IMR-90 (cell line): ENCODE measurements at regions not wholly inside any gene's neighbourhood (a gene's known extent, or its start where the extent isn't known, plus 50 kb on each side); places are given as distances from the start of the nearest gene placed in this dataset.

Experiments
- ATAC-seq: fragments of 200-7000 bp; cut with Tn5 transposase; 2 replicates; pipeline ENCODE4 v1.9.1; 2020; ENCODE audit warnings: low read depth, mild to moderate bottlenecking, moderate library complexity
- BruUV-seq: library from RNA; stranded (reverse); fragments of 400-500 nt; replicated peaks from 2 replicates; lab custom pipeline; 2021; lab: Mats Ljungman, UMichigan
- CTCF ChIA-PET: fragments of 300-600 bp; formaldehyde crosslinking; extraction: SDS; loops from one replicate; lab custom pipeline; 2021; ENCODE audit warnings: antibody characterized with exemption; lab: Yijun Ruan, JAX
- POLR2A ChIA-PET: fragments of 300-600 bp; sonication (Branson Sonifier 250); formaldehyde crosslinking; loops from one replicate; lab custom pipeline; 2022; ENCODE audit warnings: antibody characterized with exemption; ENCODE audit not compliant: unreplicated experiment; lab: Charles Lee
- DNase-seq: peaks from one replicate; pipeline ENCODE4 v3.0.0; 2013
- H2AFZ ChIP-seq: replicated peaks from 2 replicates; pipeline ENCODE3; 2013; ENCODE audit warnings: low read length, mild to moderate bottlenecking; ENCODE audit not compliant: poor library complexity
- H2AK5ac ChIP-seq: 2 replicates; pipeline ENCODE4 v1.6.1; 2013; ENCODE audit warnings: low read depth, low read length, inconsistent platforms
- H2AK9ac ChIP-seq: replicated peaks from 2 replicates; pipeline ENCODE3; 2013; ENCODE audit warnings: mild to moderate bottlenecking, low read depth, low read length, moderate library complexity; ENCODE audit not compliant: poor library complexity
- H2BK120ac ChIP-seq: 2 replicates; pipeline ENCODE4 v1.6.1; 2013; ENCODE audit warnings: low read depth, low read length, inconsistent platforms
- H2BK15ac ChIP-seq: 3 replicates; pipeline ENCODE4 v1.6.1; 2013; ENCODE audit warnings: low read depth, low read length, inconsistent platforms
- H2BK20ac ChIP-seq: 2 replicates; pipeline ENCODE4 v1.6.1; 2013; ENCODE audit warnings: low read depth, mild to moderate bottlenecking, inconsistent platforms, low read length, moderate library complexity
- H2BK5ac ChIP-seq: 2 replicates; pipeline ENCODE4 v1.6.1; 2013; ENCODE audit warnings: mild to moderate bottlenecking, low read depth, low read length, inconsistent platforms; ENCODE audit not compliant: poor library complexity, severe bottlenecking
- H3K14ac ChIP-seq: replicated peaks from 2 replicates; pipeline ENCODE4 v1.6.1; 2013; ENCODE audit warnings: low read depth, low read length, inconsistent platforms
- H3K18ac ChIP-seq: 2 replicates; pipeline ENCODE4 v1.6.1; 2013; ENCODE audit warnings: low read depth, low read length, control low read depth
- H3K23ac ChIP-seq: 2 replicates; pipeline ENCODE4 v1.6.1; 2013; ENCODE audit warnings: low read depth, low read length, inconsistent platforms
- H3K27ac ChIP-seq: 2 replicates; pipeline ENCODE4 v1.5.1; 2013; ENCODE audit warnings: mild to moderate bottlenecking, control low read depth, low read length; ENCODE audit not compliant: insufficient read depth
- H3K27me3 ChIP-seq: 2 replicates; pipeline ENCODE4 v1.6.1; 2013; ENCODE audit warnings: low read length; ENCODE audit not compliant: control insufficient read depth, insufficient read depth
- H3K36me3 ChIP-seq: 2 replicates; pipeline ENCODE4 v1.6.1; 2013; ENCODE audit warnings: low read length, mixed read lengths; ENCODE audit not compliant: control insufficient read depth, insufficient read depth
- H3K4ac ChIP-seq: 2 replicates; pipeline ENCODE4 v1.6.1; 2013; ENCODE audit warnings: low read depth, low read length, inconsistent platforms
- H3K4me1 ChIP-seq: 2 replicates; pipeline ENCODE4 v1.6.1; 2013; ENCODE audit warnings: low read length, mixed read lengths; ENCODE audit not compliant: control insufficient read depth, insufficient read depth
- H3K4me2 ChIP-seq: 2 replicates; pipeline ENCODE4 v1.6.1; 2013; ENCODE audit warnings: low read depth, mild to moderate bottlenecking, control low read depth, low read length, moderate library complexity
- H3K4me3 ChIP-seq: 2 replicates; pipeline ENCODE4 v1.5.1; 2013; ENCODE audit warnings: low read depth, mild to moderate bottlenecking, control low read depth, low read length, moderate library complexity; ENCODE audit not compliant: insufficient read depth
- H3K56ac ChIP-seq: 2 replicates; pipeline ENCODE4 v1.6.1; 2013; ENCODE audit warnings: low read length, inconsistent platforms; ENCODE audit not compliant: insufficient read depth; ENCODE audit errors: extremely low read depth
- H3K79me1 ChIP-seq, 2 experiments: 2 replicates each; pipeline ENCODE4 v1.6.1; 2013; ENCODE audit warnings: low read length in 2 of 2, inconsistent platforms in 1 of 2, low read depth in 1 of 2
- H3K9ac ChIP-seq: 2 replicates; pipeline ENCODE4 v1.6.1; 2013; ENCODE audit warnings: low read depth, low read length, control low read depth
- H3K9me1 ChIP-seq: 2 replicates; pipeline ENCODE4 v1.6.1; 2013; ENCODE audit warnings: low read length, inconsistent platforms; ENCODE audit not compliant: insufficient read depth
- H3K9me3 ChIP-seq: 2 replicates; pipeline ENCODE4 v1.6.1; 2013; ENCODE audit warnings: low read length; ENCODE audit not compliant: control insufficient read depth, insufficient read depth
- H4K20me1 ChIP-seq: 2 replicates; pipeline ENCODE4 v1.6.1; 2013; ENCODE audit warnings: low read length, inconsistent platforms; ENCODE audit not compliant: insufficient read depth
- H4K5ac ChIP-seq: 2 replicates; pipeline ENCODE4 v1.6.1; 2013; ENCODE audit warnings: mild to moderate bottlenecking, low read depth, low read length, control low read depth
- H4K8ac ChIP-seq, 2 experiments: 2 replicates each; pipeline ENCODE4 v1.6.1; 2013; ENCODE audit warnings: low read depth in 2 of 2, low read length in 2 of 2, control low read depth in 1 of 2, inconsistent platforms in 1 of 2
- H4K91ac ChIP-seq: 2 replicates; pipeline ENCODE4 v1.6.1; 2013; ENCODE audit warnings: low read depth, low read length, inconsistent platforms; ENCODE audit not compliant: insufficient read depth
- CHD1 ChIP-seq: IDR thresholded peaks from 2 replicates; pipeline ENCODE4 v1.6.1; 2012; ENCODE audit warnings: low read depth, low read length, improper control_type of control experiment
- MAFK ChIP-seq: IDR thresholded peaks from 2 replicates; pipeline ENCODE4 v1.6.1; 2012; ENCODE audit warnings: low read depth, low read length, improper control_type of control experiment
- RFX5 ChIP-seq: IDR thresholded peaks from 2 replicates; pipeline ENCODE4 v1.8.0; 2012; ENCODE audit warnings: low read depth, mild to moderate bottlenecking, low read length, moderate library complexity
- WGBS, 2 experiments: methylation state at CpG; one replicate each; pipeline versions ENCODE4 v1.1.5 to v1.1.7; 2013; ENCODE audit warnings: missing lambda C conversion rate in 2 of 2; ENCODE audit not compliant: insufficient read length in 1 of 2; ENCODE audit errors: extremely low coverage in 2 of 2; 5-methylcytosine and 5-hydroxymethylcytosine counted together
- dilution Hi-C: fragments of 300-500 bp; cut with HindIII; formaldehyde crosslinking; loops from one replicate; pipeline ENCODE4 v1.14.3; 2018; ENCODE audit warnings: low sequenced_read_pairs; ENCODE audit not compliant: unreplicated experiment
- in situ Hi-C: fragments of 300-500 bp; cut with MboI; formaldehyde crosslinking; loops from 3 replicates; pipeline ENCODE4 v1.14.3; 2019; ENCODE audit warnings: low sequenced_read_pairs, inconsistent platforms, mixed read lengths
- intact Hi-C: fragments of 100-400 bp; cut with micrococcal nuclease; formaldehyde crosslinking; loops from 2 replicates; pipeline ENCODE4 v1.10.0; 2022

- in situ Hi-C loops (no loop called here), dilution Hi-C loops (no loop called here), intact Hi-C loops (no loop called here)
- Histone ChIP-seq H4K8ac (no peak overlapping the region), H3K18ac (no peak overlapping the region), H4K91ac (no peak overlapping the region), H2BK5ac (no peak overlapping the region), H3K56ac (no peak overlapping the region), H3K4me1 (no peaks in the 10 kb centered on the region), H3K27ac (no peak overlapping the region), H4K20me1 (no peaks in the 10 kb centered on the region), H2BK15ac (no peak overlapping the region), H2BK120ac (no peak overlapping the region), H3K4ac (no peak overlapping the region), H3K14ac (0 out of 2 replicates have a peak overlapping the region, but pooled peaks have one; percentile 3), H3K9me1 (no peaks in the 10 kb centered on the region), H2AK9ac (no peak overlapping the region), H3K4me2 (peak overlapping the region; percentile 59), H4K5ac (no peak overlapping the region), H3K9me3 (no peaks in the 10 kb centered on the region), H2AFZ (peak overlapping the region; percentile 53), H3K27me3 (peaks cover 26% of the 10 kb centered on the region), H2AK5ac (no peak overlapping the region), H2BK20ac (no peak overlapping the region), H3K79me1 (no peaks in the 10 kb centered on the region), H3K23ac (no peak overlapping the region; the same call in 1 of the 2 replicates), H3K36me3 (no peaks in the 10 kb centered on the region), H3K4me3 (peak overlapping the region; percentile 26; the same call in 1 of the 2 replicates), H3K9ac (peak overlapping the region; percentile 36)
- ATAC-seq = peak; percentile 75
- no TSS peak for BruUV-seq
- peak; percentile 72 for DNase-seq
- ChIA-PET CTCF (no interaction called here), POLR2A (interaction anchor here (1.1 kb wide), 1 partner anchor 25 kb away, joined by 8 read pairs; no protein-coding TSS in a partner anchor)
- 5% methylated on average over 6 of the region's 13 CpGs; no CpG with 5 or more reads in 1 of the 2 experiments for WGBS, 2 experiments
- TF ChIP-seq RFX5 (no peak), MAFK (no peak), CHD1 (no peak)
Observed at GRCh38 chr9:38318759-38319495, 73.6 kb upstream of the ALDH1B1 start.
